MM.1S (cell line): ENCODE measurements at regions not wholly inside any gene's neighbourhood (a gene's known extent, or its start where the extent isn't known, plus 50 kb on each side); places are given as distances from the start of the nearest gene placed in this dataset.

ENCODE experiments used
- DNase-seq: peaks from one replicate; pipeline ENCODE4 v3.0.0-alpha.2; 2015
- H2AFZ ChIP-seq: fragments of 300-600 bp; sonication (generic); 2 replicates; pipeline ENCODE4 v1.6.0; 2016; ENCODE audit warnings: antibody characterized with exemption, low read length
- H3F3A ChIP-seq: fragments of 300-600 bp; sonication (generic); 2 replicates; pipeline ENCODE4 v1.6.1; 2016; ENCODE audit warnings: mild to moderate bottlenecking, antibody characterized with exemption, low read length, moderate library complexity, mixed read lengths; ENCODE audit not compliant: insufficient read depth
- H3K27ac ChIP-seq: fragments of 300-600 bp; sonication (generic); 2 replicates; pipeline ENCODE4 v1.5.1; 2016; ENCODE audit warnings: mild to moderate bottlenecking, low read length
- H3K27me3 ChIP-seq: fragments of 300-600 bp; sonication (generic); replicated peaks from 2 replicates; pipeline ENCODE4 v1.6.0; 2016; ENCODE audit warnings: low read length; ENCODE audit not compliant: insufficient read depth
- H3K36me3 ChIP-seq: fragments of 300-600 bp; sonication (generic); replicated peaks from 2 replicates; pipeline ENCODE4 v1.6.1; 2016; ENCODE audit warnings: mild to moderate bottlenecking, low read length, mixed read lengths; ENCODE audit not compliant: insufficient read depth
- H3K4me1 ChIP-seq: fragments of 300-600 bp; sonication (generic); 2 replicates; pipeline ENCODE4 v1.6.1; 2016; ENCODE audit warnings: low read length, mixed read lengths
- H3K4me2 ChIP-seq: fragments of 300-600 bp; sonication (generic); 2 replicates; pipeline ENCODE4 v1.6.0; 2016; ENCODE audit warnings: low read depth, low read length
- H3K4me3 ChIP-seq: fragments of 300-600 bp; sonication (generic); 2 replicates; pipeline ENCODE4 v1.5.1; 2016; ENCODE audit warnings: low read length, mixed read lengths
- H3K79me2 ChIP-seq: fragments of 300-600 bp; sonication (generic); 2 replicates; pipeline ENCODE4 v1.6.1; 2016; ENCODE audit warnings: mixed run types, low read length, mixed read lengths
- H3K9ac ChIP-seq: fragments of 300-600 bp; sonication (generic); 2 replicates; pipeline ENCODE4 v1.6.1; 2016; ENCODE audit warnings: low read length, mixed read lengths
- H3K9me2 ChIP-seq: fragments of 300-600 bp; sonication (generic); replicated peaks from 2 replicates; pipeline ENCODE4 v1.6.1; 2016; ENCODE audit warnings: mild to moderate bottlenecking, low read length, mixed read lengths; ENCODE audit not compliant: insufficient read depth
- H3K9me3 ChIP-seq: fragments of 300-600 bp; sonication (generic); replicated peaks from 2 replicates; pipeline ENCODE4 v1.6.1; 2016; ENCODE audit warnings: mild to moderate bottlenecking, low read length, mixed read lengths; ENCODE audit not compliant: insufficient read depth
- H4K20me1 ChIP-seq: fragments of 300-600 bp; sonication (generic); 2 replicates; pipeline ENCODE4 v1.6.1; 2016; ENCODE audit warnings: mild to moderate bottlenecking, low read length, moderate library complexity, mixed read lengths; ENCODE audit not compliant: insufficient read depth
- CTCF ChIP-seq: fragments of 300-600 bp; sonication (generic); IDR thresholded peaks from 2 replicates; pipeline ENCODE4 v1.5.1; 2016; ENCODE audit warnings: antibody characterized with exemption, low read length, mixed read lengths
- EZH2 ChIP-seq: fragments of 300-600 bp; sonication (generic); optimal IDR thresholded peaks from 2 replicates; pipeline ENCODE3; 2017; ENCODE audit warnings: low read depth, mild to moderate bottlenecking, antibody characterized with exemption, low read length, mixed read lengths
- EZH2phosphoT487 ChIP-seq: fragments of 300-600 bp; sonication (generic); IDR thresholded peaks from 2 replicates; pipeline ENCODE4 v1.6.1; 2018; ENCODE audit warnings: antibody characterized with exemption, low read length

DNA sequence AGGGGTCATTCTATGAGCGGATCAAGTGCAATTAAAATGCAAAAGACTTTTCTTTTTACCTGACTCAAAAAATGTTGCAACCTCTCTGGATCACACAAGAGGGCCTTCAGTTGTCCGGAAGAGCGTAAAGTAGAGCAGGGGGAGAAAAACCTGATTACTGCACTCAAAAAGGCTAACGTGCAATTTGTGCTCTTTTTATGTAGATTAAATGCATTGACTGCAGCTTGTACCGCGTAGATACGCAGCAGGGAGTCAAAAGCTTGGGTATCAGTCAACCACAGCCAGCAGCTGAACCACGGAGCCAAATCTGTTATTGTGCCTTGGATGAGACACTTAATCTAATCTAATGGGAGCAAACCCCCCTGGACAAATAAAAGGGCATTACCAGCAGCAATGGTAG is 107.3 kb upstream of the RAI2 start:
- no peak for DNase-seq
- H3F3A ChIP-seq: no peaks in the 10 kb centered on the region
- H4K20me1 ChIP-seq: no peaks in the 10 kb centered on the region
- no peaks in the 10 kb centered on the region for H3K9me2 ChIP-seq
- H3K9me3 ChIP-seq: no peaks in the 10 kb centered on the region
- H3K36me3 ChIP-seq: no peaks in the 10 kb centered on the region
- TF ChIP-seq CTCF: no peak
- TF ChIP-seq EZH2: no peak
- TF ChIP-seq EZH2phosphoT487: no peak
- H3K79me2 ChIP-seq: no peaks in the 10 kb centered on the region
- H3K4me1 ChIP-seq: no peaks in the 10 kb centered on the region
- no peaks in the 10 kb centered on the region for H3K27me3 ChIP-seq
- no peak overlapping the region for H2AFZ ChIP-seq
- no peak overlapping the region for H3K4me2 ChIP-seq
- no peak overlapping the region for H3K4me3 ChIP-seq
- H3K9ac ChIP-seq: no peak overlapping the region
- H3K27ac ChIP-seq: no peak overlapping the region

DNA sequence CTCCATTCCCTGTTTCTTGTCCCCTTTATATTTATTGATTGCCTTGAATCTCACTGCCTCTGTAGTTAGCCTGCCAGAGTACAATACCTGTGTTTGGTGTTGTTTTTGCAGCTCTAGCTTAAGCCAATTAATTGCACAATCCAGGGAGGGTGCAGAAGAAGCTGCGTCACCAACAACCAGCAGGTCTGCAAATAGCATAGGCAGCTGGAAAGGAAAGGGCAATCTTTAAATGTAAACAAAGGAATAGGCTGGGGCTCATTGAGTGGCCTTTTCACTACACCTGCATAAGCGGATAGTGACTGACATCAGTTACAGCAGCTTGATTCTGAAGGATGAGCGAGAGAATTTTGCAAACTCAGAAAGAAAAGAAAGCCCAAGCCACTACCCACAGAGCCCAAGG is 106.8 kb upstream of the RAI2 start:
- no peak overlapping the region for H3K9ac ChIP-seq
- no peak overlapping the region for H3K4me3 ChIP-seq
- H2AFZ ChIP-seq: no peak overlapping the region
- no peaks in the 10 kb centered on the region for H3K79me2 ChIP-seq
- TF ChIP-seq EZH2 (no peak), EZH2phosphoT487 (no peak), CTCF (no peak)
- H3K27ac ChIP-seq: no peak overlapping the region
- no peaks in the 10 kb centered on the region for H3K9me2 ChIP-seq
- H3K36me3 ChIP-seq: no peaks in the 10 kb centered on the region
- no peak overlapping the region for H3K4me2 ChIP-seq
- no peak for DNase-seq
- no peaks in the 10 kb centered on the region for H4K20me1 ChIP-seq
- H3K9me3 ChIP-seq: no peaks in the 10 kb centered on the region
- no peaks in the 10 kb centered on the region for H3K4me1 ChIP-seq
- H3F3A ChIP-seq: no peaks in the 10 kb centered on the region
- no peaks in the 10 kb centered on the region for H3K27me3 ChIP-seq

DNA sequence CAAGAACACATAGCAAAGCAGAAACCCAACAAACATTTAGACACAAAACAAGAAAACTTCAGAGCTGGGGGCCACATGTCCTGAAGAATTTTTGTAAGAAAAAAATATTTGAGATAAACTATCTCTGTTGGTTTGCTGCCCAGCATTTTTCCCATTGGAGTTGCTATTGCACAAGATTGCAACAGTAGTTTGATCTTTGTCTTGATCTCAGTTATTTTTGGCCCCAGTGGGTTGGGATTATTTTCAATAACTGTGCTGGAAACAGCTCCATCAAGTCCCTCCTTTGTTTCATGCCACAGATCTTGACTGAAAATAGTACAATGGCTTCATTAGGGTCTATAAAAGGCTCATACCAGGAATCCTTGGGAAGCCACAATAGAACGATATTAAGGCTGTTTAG is 103.8 kb upstream of the RAI2 start:
- no peaks in the 10 kb centered on the region for H3K27me3 ChIP-seq
- no peaks in the 10 kb centered on the region for H3F3A ChIP-seq
- no peaks in the 10 kb centered on the region for H3K36me3 ChIP-seq
- no peaks in the 10 kb centered on the region for H3K9me3 ChIP-seq
- no peak overlapping the region for H3K4me2 ChIP-seq
- no peak overlapping the region for H3K9ac ChIP-seq
- H4K20me1 ChIP-seq: no peaks in the 10 kb centered on the region
- H2AFZ ChIP-seq: no peak overlapping the region
- no peaks in the 10 kb centered on the region for H3K4me1 ChIP-seq
- H3K9me2 ChIP-seq: no peaks in the 10 kb centered on the region
- no peak overlapping the region for H3K4me3 ChIP-seq
- H3K27ac ChIP-seq: no peak overlapping the region
- DNase-seq: no peak
- TF ChIP-seq EZH2 (no peak), CTCF (no peak), EZH2phosphoT487 (no peak)
- H3K79me2 ChIP-seq: no peaks in the 10 kb centered on the region

DNA sequence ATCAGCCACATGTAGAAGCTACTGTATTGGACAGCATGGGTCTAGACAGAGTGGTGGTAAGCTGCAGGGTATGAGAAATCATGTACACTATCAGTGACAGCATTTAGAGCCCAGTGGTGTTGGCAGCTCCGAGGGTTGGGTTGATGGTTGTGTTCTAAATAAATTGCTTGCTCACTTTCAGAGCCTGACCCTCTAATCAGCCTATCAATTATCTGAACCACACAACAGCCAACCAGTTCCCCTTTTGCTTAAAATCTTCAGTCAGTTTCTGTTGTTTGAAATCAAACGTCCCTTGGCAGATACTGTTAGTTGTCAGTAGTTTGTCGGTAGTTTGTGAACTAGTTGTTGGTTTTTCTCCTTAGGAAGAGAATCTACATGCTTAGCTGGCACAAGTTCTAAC is 99.8 kb upstream of the RAI2 start:
- Histone ChIP-seq H3K9me2 (no peaks in the 10 kb centered on the region), H3K4me2 (no peak overlapping the region), H3K4me3 (no peak overlapping the region), H3K27me3 (no peaks in the 10 kb centered on the region), H3K9me3 (no peaks in the 10 kb centered on the region), H3K36me3 (no peaks in the 10 kb centered on the region), H2AFZ (no peak overlapping the region), H3F3A (no peaks in the 10 kb centered on the region), H4K20me1 (no peaks in the 10 kb centered on the region), H3K79me2 (no peaks in the 10 kb centered on the region), H3K4me1 (no peaks in the 10 kb centered on the region), H3K9ac (no peak overlapping the region), H3K27ac (no peak overlapping the region)
- DNase-seq: no peak
- TF ChIP-seq EZH2phosphoT487: no peak
- no peak for TF ChIP-seq CTCF
- TF ChIP-seq EZH2: no peak
